Peyer's patch (tissue), 4 donors: ENCODE measurements at regions not wholly inside any gene's neighbourhood (a gene's known extent, or its start where the extent isn't known, plus 50 kb on each side); places are given as distances from the start of the nearest gene placed in this dataset.
"Not testable (repeated sequence)": the region's sequence is repeated elsewhere in the genome, so short reads cannot be mapped to it uniquely, and the experiment has no call there.

Experiments used
- DNase-seq, 3 donors: peaks; one replicate each; pipeline ENCODE4 v3.0.0-alpha.2; 2017 to 2019
- H3K27ac ChIP-seq, 4 donors: fragments of 200-600 bp; sonication (generic); one replicate each; pipeline ENCODE4 v1.5.1; 2016 to 2019
- H3K27me3 ChIP-seq, 2 donors: fragments of 200-600 bp; sonication (generic); one replicate each; pipeline ENCODE4 v1.5.1; 2019
- H3K36me3 ChIP-seq, 3 donors: fragments of 200-600 bp; sonication (generic); one replicate each; pipeline ENCODE4 v1.5.1; 2016 to 2019
- H3K4me1 ChIP-seq, 4 donors: fragments of 200-600 bp; sonication (generic); one replicate each; pipeline ENCODE4 v1.5.1; 2016 to 2019
- H3K4me3 ChIP-seq, 4 donors: fragments of 200-600 bp; sonication (generic); 1 replicate in 3 of 4; 2 replicates in 1 of 4; pipeline ENCODE4 v1.5.1; 2016 to 2019; ENCODE audit warnings: mild to moderate bottlenecking in 1 of 4
- H3K9me3 ChIP-seq, 4 donors: fragments of 200-600 bp; sonication (generic); one replicate each; pipeline ENCODE4 v1.5.1; 2016 to 2019; ENCODE audit warnings: mild to moderate bottlenecking in 1 of 4
- CTCF ChIP-seq, 6 experiments: fragments of 450-650 bp in 4 of 6; fragments of 200-600 bp in 2 of 6; sonication (generic) in 1 of 6; IDR thresholded peaks; one replicate each; pipeline ENCODE4 v1.5.1; 2017 to 2019; ENCODE audit warnings: antibody characterized with exemption in 6 of 6, mild to moderate bottlenecking in 3 of 6, moderate library complexity in 1 of 6
- POLR2A ChIP-seq, 2 donors: fragments of 450-650 bp; IDR thresholded peaks; one replicate each; pipeline ENCODE4 v1.5.1; 2017; ENCODE audit warnings: antibody characterized with exemption in 2 of 2, mild to moderate bottlenecking in 2 of 2, moderate library complexity in 2 of 2

GRCh38 chr3:181917027-181917426, 205.3 kb downstream of the SOX2 start:
- Histone ChIP-seq H3K27ac (no peak overlapping the region), H3K4me1 (no peaks in the 10 kb centered on the region), H3K9me3 (no peaks in the 10 kb centered on the region), H3K27me3 (no peaks in the 10 kb centered on the region), H3K36me3 (no peaks in the 10 kb centered on the region), H3K4me3 (no peak overlapping the region)
- no peak for TF ChIP-seq POLR2A (IDR thresholded peaks at IDR 0.05)
- no peak for TF ChIP-seq CTCF (IDR thresholded peaks at IDR 0.05)
- no peak for DNase-seq

GRCh38 chr3:181919375-181919774, 207.7 kb downstream of the SOX2 start:
- Histone ChIP-seq H3K27ac (no peak overlapping the region), H3K27me3 (no peaks in the 10 kb centered on the region), H3K4me3 (no peak overlapping the region), H3K4me1 (no peaks in the 10 kb centered on the region), H3K36me3 (no peaks in the 10 kb centered on the region), H3K9me3 (no peaks in the 10 kb centered on the region)
- no peak for TF ChIP-seq CTCF (IDR thresholded peaks at IDR 0.05)
- no peak for TF ChIP-seq POLR2A (IDR thresholded peaks at IDR 0.05)
- no peak for DNase-seq

- no peak for TF ChIP-seq CTCF (IDR thresholded peaks at IDR 0.05)
- no peak for TF ChIP-seq POLR2A (IDR thresholded peaks at IDR 0.05)
- Histone ChIP-seq H3K4me1 (no peaks in the 10 kb centered on the region), H3K36me3 (no peaks in the 10 kb centered on the region), H3K4me3 (no peak overlapping the region), H3K9me3 (no peaks in the 10 kb centered on the region), H3K27ac (no peak overlapping the region), H3K27me3 (no peaks in the 10 kb centered on the region)
- DNase-seq: no peak
Observed at GRCh38 chr3:181920409-181920808, 208.7 kb downstream of the SOX2 start.

GRCh38 chr3:181921220-181921619, 209.5 kb downstream of the SOX2 start:
- Histone ChIP-seq H3K27ac (no peak overlapping the region), H3K4me3 (no peak overlapping the region), H3K27me3 (no peaks in the 10 kb centered on the region), H3K36me3 (no peaks in the 10 kb centered on the region), H3K9me3 (no peaks in the 10 kb centered on the region), H3K4me1 (no peaks in the 10 kb centered on the region)
- no peak for DNase-seq
- no peak for TF ChIP-seq CTCF (IDR thresholded peaks at IDR 0.05)
- no peak for TF ChIP-seq POLR2A (IDR thresholded peaks at IDR 0.05)

GRCh38 chr3:181925841-181926240, 214.1 kb downstream of the SOX2 start:
- not testable (repeated sequence) for H3K4me3 ChIP-seq, H3K27ac ChIP-seq, H3K9me3 ChIP-seq, H3K27me3 ChIP-seq, H3K36me3 ChIP-seq, H3K4me1 ChIP-seq, DNase-seq

- Histone ChIP-seq H3K36me3 (no peaks in the 10 kb centered on the region), H3K9me3 (no peaks in the 10 kb centered on the region), H3K4me1 (no peaks in the 10 kb centered on the region), H3K27ac (no peak overlapping the region), H3K4me3 (no peak overlapping the region), H3K27me3 (no peaks in the 10 kb centered on the region)
- no peak for DNase-seq
- TF ChIP-seq CTCF (IDR thresholded peaks at IDR 0.05): no peak
Observed at GRCh38 chr3:181929501-181929900, 217.8 kb downstream of the SOX2 start.
